ENCODE measurements at regions not wholly inside any gene's neighbourhood (a gene's known extent, or its start where the extent isn't known, plus 50 kb on each side); places are given as distances from the start of the nearest gene placed in this dataset.

DNA sequence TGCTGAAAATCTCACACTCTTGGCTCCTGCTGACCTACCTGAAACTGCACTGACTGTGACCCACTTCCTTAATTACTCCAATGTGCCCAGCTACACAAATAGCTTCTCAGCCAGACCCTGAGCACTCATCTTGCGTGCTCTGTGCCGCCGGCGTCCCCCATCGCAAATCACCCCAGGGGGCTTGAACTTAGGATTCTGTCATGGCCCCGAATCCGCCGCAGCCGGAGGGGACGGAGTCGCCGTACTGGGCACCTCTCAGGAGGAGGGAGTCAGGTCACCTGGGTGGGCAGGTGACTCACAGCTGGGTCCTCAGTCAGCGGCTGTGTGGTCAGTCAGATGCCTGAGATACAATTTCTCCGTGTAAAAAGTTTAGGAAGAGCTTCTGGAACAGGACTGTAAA, 804.9 kb upstream of the SALL3 start:
- no peaks in the 10 kb centered on the region for H3K9me3 ChIP-seq (ENCODE audit: low read length)
- no peak overlapping the region for H3K9ac ChIP-seq (ENCODE audit: low read length)
- H3K4me3 ChIP-seq (ENCODE audit: low read length), result no peak overlapping the region
- no peaks in the 10 kb centered on the region for H3K27me3 ChIP-seq (ENCODE audit: insufficient read depth, low read depth, low read length)
- TF ChIP-seq CTCF (IDR thresholded peaks at IDR 0.05; ENCODE audit: poor library complexity, severe bottlenecking) (no peak), REST (IDR thresholded peaks at IDR 0.05; ENCODE audit: borderline replicate concordance) (no peak), EZH2 (IDR thresholded peaks at IDR 0.05; ENCODE audit: borderline replicate concordance, insufficient read depth, low read length, poor library complexity, severe bottlenecking) (no peak), SMC3 (conservative IDR thresholded peaks at IDR 0.05; ENCODE audit: poor library complexity) (no peak), MXI1 (conservative IDR thresholded peaks at IDR 0.05; ENCODE audit: poor library complexity, severe bottlenecking) (no peak), RAD21 (conservative IDR thresholded peaks at IDR 0.05) (no peak), TAF1 (IDR thresholded peaks at IDR 0.05; ENCODE audit: low read depth) (no peak), POLR2AphosphoS5 (IDR thresholded peaks at IDR 0.05) (no peak)
- no peak overlapping the region for H3K4me2 ChIP-seq (ENCODE audit: low read length)
- H3K36me3 ChIP-seq (ENCODE audit: insufficient read depth, low read length), result no peaks in the 10 kb centered on the region
- no peaks in the 10 kb centered on the region for H4K20me1 ChIP-seq (ENCODE audit: insufficient read depth)
- H3K79me2 ChIP-seq (replicated peaks; ENCODE audit: insufficient read depth, low read length), result no peaks in the 10 kb centered on the region
- H2AFZ ChIP-seq (ENCODE audit: low read depth, low read length), result no peak overlapping the region
- H3K9me2 ChIP-seq (ENCODE audit: insufficient read depth, low read length), result no peaks in the 10 kb centered on the region
- H3F3A ChIP-seq (ENCODE audit: insufficient read depth, low read length, poor library complexity, severe bottlenecking), result no peaks in the 10 kb centered on the region
- no peak overlapping the region for H3K27ac ChIP-seq (ENCODE audit: low read length)

DNA sequence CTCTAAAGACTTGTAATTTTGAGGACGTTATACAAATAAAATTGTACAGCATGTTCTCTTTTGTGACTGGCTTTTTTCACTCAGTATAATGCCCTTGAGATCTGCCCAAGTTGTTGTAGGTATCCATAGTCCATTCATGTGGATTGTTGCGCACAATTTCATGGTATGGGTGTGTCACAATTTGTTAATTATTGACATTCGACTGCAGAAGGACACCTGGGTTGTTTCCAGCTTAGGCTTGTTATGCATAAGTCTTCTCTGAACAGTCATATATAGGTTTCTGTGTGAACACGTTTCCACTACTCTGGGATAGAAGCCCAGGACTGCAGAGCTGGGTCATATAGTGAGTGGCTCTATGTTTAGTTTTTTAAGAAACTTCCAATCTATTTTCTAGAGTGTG, 800.8 kb upstream of the SALL3 start:
- Histone ChIP-seq H3K9me3 (ENCODE audit: low read length) (no peaks in the 10 kb centered on the region), H3K27me3 (ENCODE audit: insufficient read depth, low read depth, low read length) (no peaks in the 10 kb centered on the region), H3K27ac (ENCODE audit: low read length) (no peak overlapping the region), H3K9ac (ENCODE audit: low read length) (no peak overlapping the region), H3K36me3 (ENCODE audit: insufficient read depth, low read length) (no peaks in the 10 kb centered on the region), H3K4me2 (ENCODE audit: low read length) (no peak overlapping the region), H4K20me1 (ENCODE audit: insufficient read depth) (no peaks in the 10 kb centered on the region), H3K79me2 (replicated peaks; ENCODE audit: insufficient read depth, low read length) (no peaks in the 10 kb centered on the region), H3K4me3 (ENCODE audit: low read length) (no peak overlapping the region), H3K9me2 (ENCODE audit: insufficient read depth, low read length) (no peaks in the 10 kb centered on the region), H3F3A (ENCODE audit: insufficient read depth, low read length, poor library complexity, severe bottlenecking) (no peaks in the 10 kb centered on the region), H2AFZ (ENCODE audit: low read depth, low read length) (no peak overlapping the region)
- TF ChIP-seq POLR2AphosphoS5 (IDR thresholded peaks at IDR 0.05) (no peak), REST (IDR thresholded peaks at IDR 0.05; ENCODE audit: borderline replicate concordance) (no peak), EZH2 (IDR thresholded peaks at IDR 0.05; ENCODE audit: borderline replicate concordance, insufficient read depth, low read length, poor library complexity, severe bottlenecking) (no peak), MXI1 (conservative IDR thresholded peaks at IDR 0.05; ENCODE audit: poor library complexity, severe bottlenecking) (no peak), TAF1 (IDR thresholded peaks at IDR 0.05; ENCODE audit: low read depth) (no peak), CTCF (IDR thresholded peaks at IDR 0.05; ENCODE audit: poor library complexity, severe bottlenecking) (no peak), RAD21 (conservative IDR thresholded peaks at IDR 0.05) (no peak), EP300 (conservative IDR thresholded peaks at IDR 0.05; ENCODE audit: poor library complexity, severe bottlenecking) (no peak), SMC3 (conservative IDR thresholded peaks at IDR 0.05; ENCODE audit: poor library complexity) (no peak)
